ENCODE measurements at regions not wholly inside any gene's neighbourhood (a gene's known extent, or its start where the extent isn't known, plus 50 kb on each side); places are given as distances from the start of the nearest gene placed in this dataset.

GRCh38 chr11:130721023-130721681, 195.1 kb downstream of the SNX19 start:
- 56 to 73% methylated on average over 4 to 5 of the region's 5 CpGs for WGBS, 2 donors

GRCh38 chr11:130721736-130722135, 194.5 kb downstream of the SNX19 start:
- Histone ChIP-seq H3K9me3 (no peaks in the 10 kb centered on the region), H3K4me3 (no peak overlapping the region), H3K27ac (no peak overlapping the region), H3K36me3 (no peaks in the 10 kb centered on the region), H3K4me1 (peaks cover 0 to 45% (median 9%) of the 10 kb centered on the region in 4 donors), H3K27me3 (no peaks in the 10 kb centered on the region)
- DNase-seq (ENCODE audit: low spot score in 2 of 2): no peak
- WGBS, 2 donors: 86 to 90% methylated on average over 6 of the region's 6 CpGs
- TF ChIP-seq EP300 (IDR thresholded peaks at IDR 0.05) (no peak), CTCF (IDR thresholded peaks at IDR 0.05) (no peak), POLR2A (IDR thresholded peaks at IDR 0.05) (no peak)

More at GRCh38 chr11:130721023-130721681, 195.1 kb downstream of the SNX19 start:
- no peak overlapping the region for H3K4me3 ChIP-seq
- no peak for DNase-seq (ENCODE audit: low spot score in 2 of 2)
- H3K27me3 ChIP-seq: no peaks in the 10 kb centered on the region
- no peak for TF ChIP-seq POLR2A (IDR thresholded peaks at IDR 0.05)
- no peak for TF ChIP-seq CTCF (IDR thresholded peaks at IDR 0.05)
- TF ChIP-seq EP300 (IDR thresholded peaks at IDR 0.05): no peak
- no peaks in the 10 kb centered on the region for H3K36me3 ChIP-seq
- peaks cover 0 to 39% (median 6%) of the 10 kb centered on the region in 4 donors for H3K4me1 ChIP-seq
- no peak overlapping the region for H3K27ac ChIP-seq
- no peaks in the 10 kb centered on the region for H3K9me3 ChIP-seq

- no peaks in the 10 kb centered on the region for H3K9me3 ChIP-seq
- no peak overlapping the region for H3K4me3 ChIP-seq
- no peak overlapping the region for H3K27ac ChIP-seq
- TF ChIP-seq CTCF (IDR thresholded peaks at IDR 0.05) (no peak), POLR2A (IDR thresholded peaks at IDR 0.05) (no peak)
- WGBS, 2 donors: 84 to 90% methylated on average over 4 of the region's 4 CpGs
- H3K27me3 ChIP-seq: no peaks in the 10 kb centered on the region
- peaks cover 0 to 51% (median 9%) of the 10 kb centered on the region in 4 donors for H3K4me1 ChIP-seq
- no peak for DNase-seq (ENCODE audit: low spot score in 2 of 2)
- H3K36me3 ChIP-seq: no peaks in the 10 kb centered on the region
Observed at GRCh38 chr11:130722401-130722800, 193.9 kb downstream of the SNX19 start.

GRCh38 chr11:130725421-130726233, 190.7 kb downstream of the SNX19 start:
- no peak for TF ChIP-seq CTCF (IDR thresholded peaks at IDR 0.05)

More at GRCh38 chr11:130725421-130726233, 190.7 kb downstream of the SNX19 start:
- no peak for DNase-seq (ENCODE audit: low spot score in 2 of 2)
- peaks cover 0 to 35% (median 7%) of the 10 kb centered on the region in 4 donors for H3K4me1 ChIP-seq
- peak overlapping the region in 2 of 4 donors; percentile 26 to 44 for H3K27ac ChIP-seq
- WGBS, 2 donors: 73 to 75% methylated on average over 5 of the region's 5 CpGs
- H3K4me3 ChIP-seq: no peak overlapping the region
- H3K9me3 ChIP-seq: peaks cover 0 to 20% (median under 1%) of the 10 kb centered on the region in 4 donors
- no peaks in the 10 kb centered on the region for H3K36me3 ChIP-seq
- no peaks in the 10 kb centered on the region for H3K27me3 ChIP-seq
